ENCODE measurements at regions not wholly inside any gene's neighbourhood (a gene's known extent, or its start where the extent isn't known, plus 50 kb on each side); places are given as distances from the start of the nearest gene placed in this dataset.

GRCh38 chr5:121748686-121749085, 103.0 kb upstream of the FTMT start:
- H3K4me1 ChIP-seq: peaks cover 0 to 3% (median 0%) of the 10 kb centered on the region in 12 donors
- TF ChIP-seq, protein P1, sequence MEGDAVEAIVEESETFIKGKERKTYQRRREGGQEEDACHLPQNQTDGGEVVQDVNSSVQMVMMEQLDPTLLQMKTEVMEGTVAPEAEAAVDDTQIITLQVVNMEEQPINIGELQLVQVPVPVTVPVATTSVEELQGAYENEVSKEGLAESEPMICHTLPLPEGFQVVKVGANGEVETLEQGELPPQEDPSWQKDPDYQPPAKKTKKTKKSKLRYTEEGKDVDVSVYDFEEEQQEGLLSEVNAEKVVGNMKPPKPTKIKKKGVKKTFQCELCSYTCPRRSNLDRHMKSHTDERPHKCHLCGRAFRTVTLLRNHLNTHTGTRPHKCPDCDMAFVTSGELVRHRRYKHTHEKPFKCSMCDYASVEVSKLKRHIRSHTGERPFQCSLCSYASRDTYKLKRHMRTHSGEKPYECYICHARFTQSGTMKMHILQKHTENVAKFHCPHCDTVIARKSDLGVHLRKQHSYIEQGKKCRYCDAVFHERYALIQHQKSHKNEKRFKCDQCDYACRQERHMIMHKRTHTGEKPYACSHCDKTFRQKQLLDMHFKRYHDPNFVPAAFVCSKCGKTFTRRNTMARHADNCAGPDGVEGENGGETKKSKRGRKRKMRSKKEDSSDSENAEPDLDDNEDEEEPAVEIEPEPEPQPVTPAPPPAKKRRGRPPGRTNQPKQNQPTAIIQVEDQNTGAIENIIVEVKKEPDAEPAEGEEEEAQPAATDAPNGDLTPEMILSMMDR (IDR thresholded peaks at IDR 0.05): no peak
- no peak for TF ChIP-seq POLR2A (IDR thresholded peaks at IDR 0.05)
- H3K4me3 ChIP-seq: no peak overlapping the region
- no peaks in the 10 kb centered on the region for H3K36me3 ChIP-seq
- DNase-seq (peak in 4 of 5 donors; percentile 30 to 50 (median 45)), ATAC-seq (peak; percentile 86 to 99 (median 94))
- no peaks in the 10 kb centered on the region for H3K27me3 ChIP-seq
- H3K27ac ChIP-seq: no peak overlapping the region
- H3K9me3 ChIP-seq: no peaks in the 10 kb centered on the region
- intact Hi-C loops (cut with DNase I): no loop called here

- H3K36me3 ChIP-seq: no peaks in the 10 kb centered on the region
- no peak for TF ChIP-seq POLR2A (IDR thresholded peaks at IDR 0.05)
- TF ChIP-seq, protein P1 (IDR thresholded peaks at IDR 0.05): no peak
- no peak overlapping the region for H3K4me3 ChIP-seq
- ATAC-seq: no peak
- no peak for DNase-seq
- no peak overlapping the region for H3K27ac ChIP-seq
- no peaks in the 10 kb centered on the region for H3K27me3 ChIP-seq
- H3K4me1 ChIP-seq: peaks cover 0 to 3% (median 0%) of the 10 kb centered on the region in 12 donors
- WGBS, 4 donors: 82 to 93% (median 90%) methylated on average over 1 of the region's 1 CpG
- intact Hi-C loops (cut with DNase I): no loop called here
- H3K9me3 ChIP-seq: no peaks in the 10 kb centered on the region
Measured at GRCh38 chr5:121752149-121752548, 99.5 kb upstream of the FTMT start.

GRCh38 chr5:121755266-121755665, 96.4 kb upstream of the FTMT start:
- Histone ChIP-seq H3K4me1 (no peaks in the 10 kb centered on the region), H3K4me3 (no peak overlapping the region), H3K27me3 (no peaks in the 10 kb centered on the region), H3K9me3 (no peaks in the 10 kb centered on the region), H3K36me3 (no peaks in the 10 kb centered on the region), H3K27ac (no peak overlapping the region)
- WGBS, 4 donors: 74 to 85% (median 83%) methylated on average over 4 of the region's 4 CpGs
- no peak for DNase-seq
- intact Hi-C loops (cut with DNase I): no loop called here
- no peak for ATAC-seq
- TF ChIP-seq POLR2A (IDR thresholded peaks at IDR 0.05): no peak
- TF ChIP-seq, protein P1 (IDR thresholded peaks at IDR 0.05): no peak

DNA sequence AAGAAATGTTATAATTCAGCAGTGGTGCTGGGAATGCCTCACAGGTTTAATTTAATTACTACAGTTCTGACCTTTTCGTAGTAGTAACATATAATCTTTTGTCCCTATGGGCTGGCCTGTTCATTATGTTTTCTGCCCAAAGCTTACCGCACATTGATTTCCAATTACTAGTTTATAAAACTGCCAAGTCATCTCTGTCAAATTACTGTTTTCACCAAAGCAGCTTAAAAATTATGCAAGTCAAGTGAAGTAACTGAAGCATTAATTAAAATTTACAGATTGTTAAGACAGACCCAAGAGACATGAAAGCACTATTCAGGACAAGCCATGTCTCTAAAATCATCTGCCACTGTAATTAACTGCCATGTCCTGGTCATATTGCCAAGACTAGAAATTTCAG, 93.9 kb upstream of the FTMT start:
- no peak for TF ChIP-seq POLR2A (IDR thresholded peaks at IDR 0.05)
- TF ChIP-seq, protein P1 (IDR thresholded peaks at IDR 0.05): no peak
- Histone ChIP-seq H3K36me3 (no peaks in the 10 kb centered on the region), H3K4me3 (no peak overlapping the region), H3K27me3 (no peaks in the 10 kb centered on the region), H3K4me1 (no peaks in the 10 kb centered on the region), H3K27ac (no peak overlapping the region), H3K9me3 (no peaks in the 10 kb centered on the region)
- no peak for DNase-seq
- no peak for ATAC-seq
- 86 to 95% (median 87%) methylated on average over 2 of the region's 2 CpGs for WGBS, 4 donors
- intact Hi-C loops (cut with DNase I): no loop called here

Data from heart left ventricle (tissue), 16 donors.